HL-60 (cell line): ENCODE measurements at regions not wholly inside any gene's neighbourhood (a gene's known extent, or its start where the extent isn't known, plus 50 kb on each side); places are given as distances from the start of the nearest gene placed in this dataset.
"Not testable (repeated sequence)": the region's sequence is repeated elsewhere in the genome, so short reads cannot be mapped to it uniquely, and the experiment has no call there.

Experiments
- POLR2AphosphoS5 ChIP-seq: IDR thresholded peaks from 2 replicates; pipeline ENCODE4 v1.6.1; 2012; ENCODE audit warnings: low read depth
- TF ChIP-seq, protein P1 (sequence below): IDR thresholded peaks from one replicate; pipeline ENCODE4 v1.5.1; 2011; ENCODE audit warnings: low read length, control low read depth, inconsistent platforms; ENCODE audit not compliant: insufficient read depth

DNA sequence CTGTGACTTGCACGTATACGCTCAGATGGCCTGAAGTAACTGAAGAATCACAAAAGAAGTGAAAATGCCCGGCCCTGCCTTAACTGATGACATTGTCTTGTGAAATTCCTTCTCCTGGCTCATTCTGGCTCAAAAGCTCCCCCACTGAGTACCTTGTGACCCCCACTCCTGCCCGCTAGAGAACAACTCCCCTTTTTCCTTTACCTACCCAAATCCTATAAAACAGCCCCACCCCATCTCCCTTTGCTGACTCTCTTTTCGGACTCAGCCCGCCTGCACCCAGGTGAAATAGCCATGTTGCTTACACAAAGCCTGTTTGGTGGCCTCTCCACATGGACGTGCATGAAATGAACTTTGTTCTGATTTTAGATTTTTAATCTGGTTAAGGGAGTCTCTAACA is 81.3 kb downstream of the EBNA1BP2 start:
- not testable (repeated sequence) for TF ChIP-seq POLR2AphosphoS5
- TF ChIP-seq, protein P1, sequence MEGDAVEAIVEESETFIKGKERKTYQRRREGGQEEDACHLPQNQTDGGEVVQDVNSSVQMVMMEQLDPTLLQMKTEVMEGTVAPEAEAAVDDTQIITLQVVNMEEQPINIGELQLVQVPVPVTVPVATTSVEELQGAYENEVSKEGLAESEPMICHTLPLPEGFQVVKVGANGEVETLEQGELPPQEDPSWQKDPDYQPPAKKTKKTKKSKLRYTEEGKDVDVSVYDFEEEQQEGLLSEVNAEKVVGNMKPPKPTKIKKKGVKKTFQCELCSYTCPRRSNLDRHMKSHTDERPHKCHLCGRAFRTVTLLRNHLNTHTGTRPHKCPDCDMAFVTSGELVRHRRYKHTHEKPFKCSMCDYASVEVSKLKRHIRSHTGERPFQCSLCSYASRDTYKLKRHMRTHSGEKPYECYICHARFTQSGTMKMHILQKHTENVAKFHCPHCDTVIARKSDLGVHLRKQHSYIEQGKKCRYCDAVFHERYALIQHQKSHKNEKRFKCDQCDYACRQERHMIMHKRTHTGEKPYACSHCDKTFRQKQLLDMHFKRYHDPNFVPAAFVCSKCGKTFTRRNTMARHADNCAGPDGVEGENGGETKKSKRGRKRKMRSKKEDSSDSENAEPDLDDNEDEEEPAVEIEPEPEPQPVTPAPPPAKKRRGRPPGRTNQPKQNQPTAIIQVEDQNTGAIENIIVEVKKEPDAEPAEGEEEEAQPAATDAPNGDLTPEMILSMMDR = not testable (repeated sequence)
